Hippocampal formation (tissue), 2 donors: ENCODE measurements at regions not wholly inside any gene's neighbourhood (a gene's known extent, or its start where the extent isn't known, plus 50 kb on each side); places are given as distances from the start of the nearest gene placed in this dataset.

Source experiments
- DNase-seq, 2 donors: peaks; one replicate each; lab custom pipeline; 2025; lab: John Stamatoyannopoulos, UW

GRCh38 chr5:175034924-175035323 lies 310.5 kb downstream of the MSX2 start:
- DNase-seq = no peak

DNA sequence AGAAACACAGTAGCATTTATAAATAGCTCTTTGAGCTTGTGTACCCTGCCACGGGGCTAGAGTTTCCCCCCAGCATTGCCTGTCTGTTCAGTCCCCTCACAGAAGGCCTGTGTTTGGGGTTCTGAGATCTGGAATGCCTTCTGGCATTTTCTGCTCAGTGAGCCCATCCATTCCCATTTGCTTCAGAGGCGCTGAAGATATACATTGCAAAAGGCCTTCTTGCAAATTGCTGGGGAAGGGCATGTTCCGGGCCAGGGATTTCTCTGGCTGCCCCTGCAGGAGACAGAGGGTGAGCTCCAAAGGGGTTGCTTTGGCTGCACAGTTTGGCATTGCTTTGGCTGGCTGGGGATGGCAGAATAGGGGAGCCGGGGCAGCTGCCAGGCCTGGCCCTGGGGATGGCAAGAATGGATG lies 308.4 kb downstream of the MSX2 start:
- DNase-seq = peak; percentile 30 to 39

DNA sequence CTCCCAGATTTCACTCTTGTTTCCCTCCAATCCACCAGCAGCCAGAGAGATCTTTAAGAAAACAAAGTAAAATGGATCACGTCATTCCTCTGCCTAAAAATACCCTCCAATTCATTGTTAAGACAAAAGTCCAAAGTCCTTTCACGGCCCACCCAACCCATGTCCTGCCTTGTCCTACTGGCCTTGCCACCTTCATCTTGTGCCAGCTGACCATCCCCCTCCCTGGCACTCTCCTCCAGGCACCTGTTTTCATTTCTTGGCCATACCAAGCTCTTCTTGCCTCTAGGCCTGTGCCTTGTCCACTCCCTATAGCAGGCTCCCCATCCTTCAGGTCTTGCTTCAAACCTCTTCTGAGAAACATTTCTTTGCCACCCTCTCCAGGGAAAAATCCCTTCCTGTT lies 307.6 kb downstream of the MSX2 start:
- DNase-seq = no peak

GRCh38 chr5:175027390-175027789 lies 303.0 kb downstream of the MSX2 start:
- no peak for DNase-seq

- no peak for DNase-seq
Observed at GRCh38 chr5:175025077-175025476, 300.7 kb downstream of the MSX2 start.

- DNase-seq = no peak
Observed at GRCh38 chr5:175021841-175022625, 297.7 kb downstream of the MSX2 start.

DNA sequence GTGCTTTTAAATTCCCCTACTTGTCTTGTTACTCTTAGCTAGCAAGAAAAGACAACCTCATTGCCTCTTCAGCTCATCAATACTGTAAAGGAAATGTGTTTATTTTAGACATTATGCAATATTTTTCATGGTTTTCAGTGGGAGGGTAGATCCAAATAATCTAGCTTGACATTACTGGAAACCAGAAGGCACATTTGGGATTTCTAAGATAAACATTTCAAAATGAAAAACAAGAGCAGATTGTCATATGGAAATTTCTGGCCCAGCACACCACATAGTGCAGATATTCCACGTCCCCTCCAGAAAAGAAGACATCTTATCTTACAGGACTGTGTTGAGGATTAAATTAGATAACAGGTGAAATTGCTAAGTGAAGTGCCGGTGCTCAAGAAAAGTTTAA lies 296.9 kb downstream of the MSX2 start:
- no peak for DNase-seq

DNA sequence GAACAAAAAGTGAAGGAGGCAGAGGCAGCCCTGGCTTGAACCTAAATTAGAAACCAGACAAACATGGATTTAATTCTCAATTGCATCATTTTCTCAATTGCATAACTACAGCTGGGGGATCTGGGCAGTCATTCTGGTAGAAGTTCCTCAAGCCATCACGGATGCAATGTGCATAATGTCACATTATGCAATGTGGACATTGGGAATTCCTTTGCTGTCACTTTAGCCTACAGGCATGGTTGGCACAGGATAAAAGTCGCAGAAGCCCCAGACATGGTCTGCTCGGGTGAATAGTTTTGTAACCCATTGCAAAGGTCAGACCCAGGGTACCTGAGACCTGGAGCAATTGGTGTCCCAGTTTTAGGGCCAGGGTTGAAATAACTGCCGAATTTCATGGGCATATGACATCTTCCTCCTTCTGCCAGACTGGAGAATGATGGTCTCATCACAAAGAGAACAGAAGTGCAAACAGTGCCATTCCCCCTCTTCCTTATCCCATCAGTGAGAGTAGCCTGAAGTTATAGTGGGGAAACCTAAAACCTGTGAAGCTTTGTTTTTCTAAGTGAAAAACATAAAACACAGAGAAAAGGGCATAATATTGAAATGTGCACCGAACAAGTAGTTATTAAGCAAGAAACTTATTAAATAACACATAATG lies 290.8 kb downstream of the MSX2 start:
- DNase-seq = no peak

DNA sequence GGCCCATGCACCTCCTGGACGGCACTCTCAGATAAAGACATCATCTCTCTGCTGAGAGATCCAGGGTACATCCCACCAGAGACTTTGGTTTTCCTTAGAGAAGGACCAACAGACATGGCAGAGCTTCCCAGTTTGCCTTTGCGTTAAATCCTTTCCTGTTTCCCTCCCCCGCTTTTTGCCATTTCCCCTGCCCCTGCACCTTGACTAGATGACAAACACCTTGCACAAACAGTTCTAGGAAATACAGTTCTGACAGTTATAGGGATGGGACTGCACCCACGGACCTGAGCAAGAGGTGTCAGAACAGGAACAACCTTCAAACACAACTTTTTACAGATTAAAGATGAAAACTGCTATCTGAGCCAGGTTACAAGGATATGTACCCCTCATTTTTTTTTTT lies 288.9 kb downstream of the MSX2 start:
- no peak for DNase-seq

- DNase-seq = no peak
Observed at GRCh38 chr5:175012267-175012666, 287.9 kb downstream of the MSX2 start.

DNA sequence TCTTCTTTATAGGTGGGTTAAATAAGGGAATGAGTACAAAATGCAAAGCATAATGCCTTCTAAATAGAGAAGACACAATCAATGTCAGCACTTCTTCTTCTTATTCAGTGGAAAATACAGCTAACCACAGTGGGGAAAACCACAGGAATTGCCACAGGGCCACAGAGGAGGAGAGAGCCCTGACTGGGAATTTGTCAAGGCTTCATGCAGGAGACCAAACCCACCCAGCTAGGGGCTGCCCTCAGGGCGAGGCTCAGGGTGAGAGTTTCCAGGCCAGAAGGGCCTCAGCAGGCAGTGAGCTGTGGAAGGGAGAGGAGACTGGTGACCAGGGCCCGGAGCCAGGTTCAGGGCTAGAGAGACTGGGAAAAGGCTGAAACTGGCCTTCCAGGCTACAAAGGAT lies 279.1 kb downstream of the MSX2 start:
- DNase-seq = no peak

DNA sequence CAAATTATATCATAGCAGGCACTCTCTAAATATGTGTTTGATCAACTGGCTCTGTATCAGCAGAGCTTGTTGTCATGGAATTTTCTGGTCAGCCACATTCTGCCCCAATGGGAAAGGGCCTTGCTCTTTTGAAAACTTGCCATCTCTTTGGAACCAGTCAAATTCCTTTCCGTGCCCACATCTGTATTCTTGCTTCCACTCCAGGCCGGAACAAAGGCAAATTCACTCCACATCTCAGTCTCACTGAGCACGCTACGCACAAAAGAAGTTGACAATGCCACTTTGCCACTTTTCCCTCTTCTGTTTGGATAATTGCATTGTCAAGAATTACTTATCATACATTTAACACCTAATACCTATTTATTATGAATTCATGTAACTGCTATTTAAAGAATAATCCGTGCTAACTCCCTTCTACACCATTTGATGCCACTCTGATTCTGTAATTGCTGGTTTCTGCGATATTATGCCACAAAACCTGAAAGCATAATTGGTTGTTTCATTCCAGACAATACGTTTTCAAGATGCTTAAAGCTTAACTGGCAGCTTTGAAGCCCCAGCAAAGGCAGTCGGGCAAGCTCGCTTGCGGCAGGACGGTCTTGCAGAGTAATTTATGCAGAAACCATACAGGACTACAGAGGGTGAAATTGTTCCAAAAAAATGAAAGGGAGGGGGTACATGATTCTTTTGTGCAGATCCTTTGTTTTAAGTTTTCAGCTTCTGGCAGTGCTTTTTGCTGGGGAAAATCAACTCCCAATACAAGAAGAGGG lies 277.7 kb downstream of the MSX2 start:
- DNase-seq = no peak

GRCh38 chr5:175001311-175001710 lies 276.9 kb downstream of the MSX2 start:
- DNase-seq = no peak

DNA sequence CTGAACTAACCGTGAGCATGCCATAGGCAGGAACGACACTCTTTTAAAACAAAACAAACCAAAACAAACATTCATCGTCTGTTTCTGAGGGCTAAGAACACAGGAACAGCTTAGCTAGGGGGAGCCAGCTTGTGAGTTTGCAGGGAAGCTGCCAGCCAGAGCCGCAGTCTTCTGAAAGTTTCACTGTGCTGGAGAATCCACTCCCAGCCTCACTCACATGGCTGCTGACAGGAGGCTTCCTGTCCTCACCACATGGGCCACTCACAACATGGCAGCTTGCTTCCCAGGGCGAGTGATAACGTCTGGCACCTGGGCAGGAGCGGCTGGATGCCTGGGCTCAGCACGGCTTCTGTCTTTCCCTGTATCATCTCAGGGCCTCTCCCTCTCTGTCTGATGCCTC lies 275.2 kb downstream of the MSX2 start:
- no peak for DNase-seq

DNA sequence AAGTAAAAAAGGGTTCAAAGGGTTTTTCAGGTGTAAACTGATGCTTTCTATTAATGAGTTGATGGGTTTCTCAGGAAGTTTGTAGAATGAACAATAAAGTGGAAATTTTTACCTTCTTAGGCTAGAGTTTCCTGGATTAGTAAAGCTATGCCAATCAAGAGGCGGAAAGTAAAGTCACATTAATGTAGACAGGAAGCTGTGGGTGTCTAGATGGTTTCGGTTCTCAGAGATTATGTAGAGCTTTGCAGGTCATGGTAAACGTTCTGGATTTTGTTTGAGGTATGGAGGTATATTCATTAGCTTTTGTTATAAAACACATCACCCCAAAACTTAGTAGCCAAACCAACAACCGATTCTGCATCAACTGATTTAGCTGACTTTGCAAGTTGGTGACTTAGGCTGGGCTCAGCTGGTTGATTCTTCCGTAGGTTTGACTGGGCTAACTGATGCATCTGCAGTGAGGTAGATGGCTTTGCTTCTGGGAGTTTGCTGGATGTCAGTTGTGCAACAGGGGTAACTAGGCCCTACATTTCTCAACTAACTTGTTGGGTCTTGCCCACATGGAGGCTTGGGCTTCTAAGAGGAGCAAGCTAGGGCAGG lies 273.8 kb downstream of the MSX2 start:
- DNase-seq = no peak

- no peak for DNase-seq
Observed at GRCh38 chr5:174997688-174998087, 273.3 kb downstream of the MSX2 start.

DNA sequence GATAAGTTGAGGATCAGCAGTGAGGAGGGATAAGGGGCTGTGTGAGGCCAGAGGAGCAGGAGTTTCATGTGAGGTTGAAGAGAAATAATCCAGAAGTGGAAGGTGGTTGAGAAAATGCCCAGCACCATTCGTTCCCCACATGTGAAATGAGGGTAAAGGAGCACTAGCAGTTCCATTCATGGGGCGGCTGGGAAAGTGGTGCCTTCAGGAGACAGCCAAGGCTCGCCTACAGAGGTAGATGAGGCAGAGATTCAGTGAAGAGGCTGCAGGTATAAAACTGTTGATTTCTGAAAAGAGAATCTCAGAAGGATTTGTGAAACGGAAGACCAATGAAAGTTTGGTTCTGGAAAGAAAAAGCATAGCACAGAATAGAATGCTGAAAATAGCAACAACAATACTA lies 272.6 kb downstream of the MSX2 start:
- no peak for DNase-seq

GRCh38 chr5:174995827-174996226 lies 271.4 kb downstream of the MSX2 start:
- DNase-seq = no peak

DNA sequence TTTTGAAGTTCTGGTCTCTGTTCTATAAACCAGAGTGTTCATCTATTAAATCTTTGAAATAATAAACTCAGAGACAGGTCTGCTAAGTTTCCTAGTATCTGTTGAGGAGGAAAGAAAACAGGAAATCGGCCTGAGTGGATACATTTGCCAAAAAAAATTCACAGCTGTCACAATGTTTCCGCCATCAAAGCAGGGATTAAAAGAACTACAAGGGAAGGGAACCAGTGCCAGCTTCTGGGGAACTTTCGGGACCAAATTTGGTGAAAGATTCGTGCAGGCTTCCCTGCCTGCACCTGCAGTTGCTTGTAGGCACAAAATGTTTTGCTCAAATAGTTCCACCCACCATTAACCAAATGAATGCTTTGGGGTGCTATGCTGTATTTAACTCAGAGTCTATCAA lies 267.5 kb downstream of the MSX2 start:
- DNase-seq = no peak

DNA sequence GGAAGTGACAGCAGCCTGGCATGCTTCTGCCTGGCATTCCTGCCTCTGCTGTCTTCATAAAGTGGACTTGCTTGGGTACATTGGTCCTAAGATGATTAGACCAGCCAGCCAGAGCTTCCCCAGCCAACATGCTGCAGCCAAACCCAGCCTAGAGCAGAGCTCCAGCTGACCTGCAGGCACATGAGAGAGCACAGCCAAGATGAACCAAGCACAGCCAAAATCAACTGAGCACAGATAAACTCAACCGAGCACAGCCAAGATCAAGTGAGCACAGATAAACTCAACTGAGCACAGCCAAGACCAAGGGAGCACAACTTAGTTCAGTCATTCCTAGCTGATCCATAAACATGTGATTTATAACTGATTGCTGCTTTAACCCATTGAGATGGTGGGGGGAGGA lies 266.5 kb downstream of the MSX2 start:
- DNase-seq = no peak

- DNase-seq = no peak
Observed at GRCh38 chr5:174987443-174988012, 263.1 kb downstream of the MSX2 start.

GRCh38 chr5:174984863-174985262 lies 260.5 kb downstream of the MSX2 start:
- no peak for DNase-seq
